Nephron (organoid): ENCODE measurements at regions not wholly inside any gene's neighbourhood (a gene's known extent, or its start where the extent isn't known, plus 50 kb on each side); places are given as distances from the start of the nearest gene placed in this dataset.

Experiments
- H3K27ac Mint-ChIP-seq, 3 experiments: 2 replicates each; pipeline ENCODE4 v1.8.0; 2020; ENCODE audit warnings: mixed read lengths in 3 of 3, mild to moderate bottlenecking in 2 of 3, moderate library complexity in 1 of 3
- H3K27me3 Mint-ChIP-seq: 2 replicates; pipeline ENCODE4 v1.8.0; 2021; ENCODE audit warnings: low read depth, mild to moderate bottlenecking, moderate library complexity, mixed read lengths
- H3K36me3 Mint-ChIP-seq: 2 replicates; pipeline ENCODE4 v1.8.0; 2020; ENCODE audit warnings: low read depth, mixed read lengths
- H3K4me1 Mint-ChIP-seq: 2 replicates; pipeline ENCODE4 v1.8.0; 2020; ENCODE audit warnings: mixed read lengths
- H3K4me3 Mint-ChIP-seq, 3 experiments: 2 replicates each; pipeline ENCODE4 v1.8.0; 2020; ENCODE audit warnings: mild to moderate bottlenecking in 3 of 3, mixed read lengths in 3 of 3, moderate library complexity in 2 of 3
- H3K9me3 Mint-ChIP-seq: 2 replicates; pipeline ENCODE4 v1.8.0; 2020; ENCODE audit warnings: mixed read lengths
- TF ChIP-seq, protein P1 (sequence below), 3 experiments: fragments of 200-600 bp; sonication (generic); IDR thresholded peaks; one replicate each; pipeline ENCODE4 v1.5.0; 2021; ENCODE audit warnings: antibody characterized with exemption in 3 of 3; ENCODE audit not compliant: unreplicated experiment in 3 of 3

DNA sequence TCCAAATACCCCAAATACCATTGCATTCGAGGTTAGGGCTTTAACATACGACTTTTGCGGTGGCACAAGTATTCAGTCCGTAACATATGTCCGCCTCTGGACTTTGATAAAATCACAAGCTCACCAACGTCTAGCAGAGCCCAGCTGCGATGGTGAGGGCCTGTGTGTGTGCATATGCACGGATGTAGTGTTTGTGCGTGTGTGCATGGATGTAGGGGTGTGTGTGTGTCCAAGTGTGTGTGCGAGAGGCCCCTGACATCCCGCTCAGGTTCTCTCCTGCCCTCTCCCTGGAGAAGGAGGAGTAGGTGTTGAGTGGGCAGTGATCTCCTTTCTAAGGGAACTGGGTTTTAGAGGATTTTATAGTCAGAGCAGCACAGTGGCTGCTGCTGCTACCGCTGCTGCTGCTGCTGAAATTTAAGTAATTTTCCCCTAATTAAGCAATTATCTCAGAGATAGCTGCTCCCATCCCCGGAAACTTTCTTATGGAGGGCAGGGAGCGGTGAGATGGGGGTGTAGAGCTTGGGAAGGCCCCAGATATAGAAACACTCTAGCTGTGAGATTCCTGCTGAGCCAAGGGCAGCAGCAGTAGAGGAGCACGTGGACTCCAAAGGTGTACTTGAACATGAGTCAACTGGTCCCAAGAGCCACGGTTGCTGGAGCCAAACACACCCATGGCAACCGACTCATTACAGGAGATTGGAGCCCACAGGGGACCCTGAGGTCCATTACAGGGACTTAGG is 121.7 kb upstream of the SDK2 start:
- no peak overlapping the region for H3K4me3 Mint-ChIP-seq
- H3K36me3 Mint-ChIP-seq: no peaks in the 10 kb centered on the region
- H3K27ac Mint-ChIP-seq: no peak overlapping the region
- peaks cover 44% of the 10 kb centered on the region for H3K4me1 Mint-ChIP-seq
- TF ChIP-seq, protein P1, sequence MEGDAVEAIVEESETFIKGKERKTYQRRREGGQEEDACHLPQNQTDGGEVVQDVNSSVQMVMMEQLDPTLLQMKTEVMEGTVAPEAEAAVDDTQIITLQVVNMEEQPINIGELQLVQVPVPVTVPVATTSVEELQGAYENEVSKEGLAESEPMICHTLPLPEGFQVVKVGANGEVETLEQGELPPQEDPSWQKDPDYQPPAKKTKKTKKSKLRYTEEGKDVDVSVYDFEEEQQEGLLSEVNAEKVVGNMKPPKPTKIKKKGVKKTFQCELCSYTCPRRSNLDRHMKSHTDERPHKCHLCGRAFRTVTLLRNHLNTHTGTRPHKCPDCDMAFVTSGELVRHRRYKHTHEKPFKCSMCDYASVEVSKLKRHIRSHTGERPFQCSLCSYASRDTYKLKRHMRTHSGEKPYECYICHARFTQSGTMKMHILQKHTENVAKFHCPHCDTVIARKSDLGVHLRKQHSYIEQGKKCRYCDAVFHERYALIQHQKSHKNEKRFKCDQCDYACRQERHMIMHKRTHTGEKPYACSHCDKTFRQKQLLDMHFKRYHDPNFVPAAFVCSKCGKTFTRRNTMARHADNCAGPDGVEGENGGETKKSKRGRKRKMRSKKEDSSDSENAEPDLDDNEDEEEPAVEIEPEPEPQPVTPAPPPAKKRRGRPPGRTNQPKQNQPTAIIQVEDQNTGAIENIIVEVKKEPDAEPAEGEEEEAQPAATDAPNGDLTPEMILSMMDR (IDR thresholded peaks at IDR 0.05; ENCODE audit: unreplicated experiment in 3 of 3): no peak
- H3K9me3 Mint-ChIP-seq: no peaks in the 10 kb centered on the region
- H3K27me3 Mint-ChIP-seq: peaks cover 46% of the 10 kb centered on the region

DNA sequence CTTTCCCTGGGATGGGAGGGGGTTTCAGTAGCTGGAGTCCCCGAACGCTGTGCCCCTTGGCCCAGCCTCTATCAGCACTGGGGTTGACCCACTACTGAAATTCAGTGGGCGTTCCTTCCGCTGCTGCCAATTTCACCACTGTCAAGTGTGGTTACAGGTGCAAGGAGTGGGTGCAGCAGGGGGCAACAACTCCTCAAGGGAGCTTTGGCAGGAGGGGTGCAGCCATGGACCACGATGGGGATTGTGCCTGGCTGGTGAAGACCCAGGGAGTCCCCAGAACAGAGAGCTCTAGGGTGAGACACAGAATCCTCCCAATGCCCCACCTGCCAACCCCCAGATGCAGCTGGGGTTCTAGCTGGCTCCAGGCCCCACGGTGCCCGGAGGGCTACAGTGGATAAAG is 123.5 kb upstream of the SDK2 start:
- H3K9me3 Mint-ChIP-seq: no peaks in the 10 kb centered on the region
- no peak overlapping the region for H3K4me3 Mint-ChIP-seq
- H3K36me3 Mint-ChIP-seq: no peaks in the 10 kb centered on the region
- H3K27me3 Mint-ChIP-seq: peaks cover 49% of the 10 kb centered on the region
- peaks cover 48% of the 10 kb centered on the region for H3K4me1 Mint-ChIP-seq
- TF ChIP-seq, protein P1 (IDR thresholded peaks at IDR 0.05; ENCODE audit: unreplicated experiment in 3 of 3): no peak
- no peak overlapping the region for H3K27ac Mint-ChIP-seq

DNA sequence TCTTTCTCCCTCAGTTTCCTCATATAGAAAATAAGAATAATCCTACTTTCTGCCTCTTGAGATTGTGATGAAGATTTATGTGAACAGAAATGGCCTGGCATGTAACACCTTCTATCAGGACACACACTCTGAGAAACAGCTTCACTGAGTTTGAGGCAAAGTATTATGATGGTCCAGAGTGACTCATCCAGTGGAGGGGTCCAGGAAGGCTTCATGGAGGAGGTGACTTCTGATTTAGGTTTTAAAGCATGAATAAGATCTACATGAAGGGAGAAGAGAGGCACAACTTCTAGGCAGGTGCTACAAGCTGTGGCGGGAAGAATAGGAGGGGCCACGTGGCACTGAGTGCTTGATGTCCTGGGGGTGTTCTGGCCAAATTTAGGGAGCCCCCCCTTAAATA is 124.4 kb upstream of the SDK2 start:
- Mint-ChIP-seq H3K4me1 (peaks cover 48% of the 10 kb centered on the region), H3K9me3 (no peaks in the 10 kb centered on the region), H3K27ac (no peak overlapping the region), H3K27me3 (peaks cover 52% of the 10 kb centered on the region), H3K4me3 (no peak overlapping the region), H3K36me3 (no peaks in the 10 kb centered on the region)
- TF ChIP-seq, protein P1 (IDR thresholded peaks at IDR 0.05; ENCODE audit: unreplicated experiment in 3 of 3): no peak

DNA sequence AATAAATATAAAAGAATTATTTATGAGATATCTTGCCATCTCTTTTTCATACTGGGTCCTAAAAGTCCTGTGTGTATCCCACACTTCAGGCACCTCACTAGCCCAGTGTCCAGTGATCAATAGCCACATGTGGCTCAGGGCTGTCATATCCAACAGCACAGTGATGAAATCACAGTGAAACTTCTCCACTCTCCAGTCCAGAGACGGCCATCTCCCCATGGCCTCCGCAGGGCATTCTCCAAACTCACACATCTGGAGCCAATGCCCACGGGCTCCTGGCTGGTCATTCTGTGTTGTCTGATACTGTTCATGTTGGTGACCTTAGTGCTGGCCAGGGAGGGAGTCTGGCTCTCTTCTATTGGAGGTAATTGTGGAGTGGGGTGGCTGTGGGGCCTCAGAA is 125.2 kb upstream of the SDK2 start:
- Mint-ChIP-seq H3K9me3 (no peaks in the 10 kb centered on the region), H3K27ac (no peak overlapping the region), H3K27me3 (peaks cover 53% of the 10 kb centered on the region), H3K4me1 (peaks cover 49% of the 10 kb centered on the region), H3K4me3 (no peak overlapping the region), H3K36me3 (no peaks in the 10 kb centered on the region)
- TF ChIP-seq, protein P1 (IDR thresholded peaks at IDR 0.05; ENCODE audit: unreplicated experiment in 3 of 3): no peak

DNA sequence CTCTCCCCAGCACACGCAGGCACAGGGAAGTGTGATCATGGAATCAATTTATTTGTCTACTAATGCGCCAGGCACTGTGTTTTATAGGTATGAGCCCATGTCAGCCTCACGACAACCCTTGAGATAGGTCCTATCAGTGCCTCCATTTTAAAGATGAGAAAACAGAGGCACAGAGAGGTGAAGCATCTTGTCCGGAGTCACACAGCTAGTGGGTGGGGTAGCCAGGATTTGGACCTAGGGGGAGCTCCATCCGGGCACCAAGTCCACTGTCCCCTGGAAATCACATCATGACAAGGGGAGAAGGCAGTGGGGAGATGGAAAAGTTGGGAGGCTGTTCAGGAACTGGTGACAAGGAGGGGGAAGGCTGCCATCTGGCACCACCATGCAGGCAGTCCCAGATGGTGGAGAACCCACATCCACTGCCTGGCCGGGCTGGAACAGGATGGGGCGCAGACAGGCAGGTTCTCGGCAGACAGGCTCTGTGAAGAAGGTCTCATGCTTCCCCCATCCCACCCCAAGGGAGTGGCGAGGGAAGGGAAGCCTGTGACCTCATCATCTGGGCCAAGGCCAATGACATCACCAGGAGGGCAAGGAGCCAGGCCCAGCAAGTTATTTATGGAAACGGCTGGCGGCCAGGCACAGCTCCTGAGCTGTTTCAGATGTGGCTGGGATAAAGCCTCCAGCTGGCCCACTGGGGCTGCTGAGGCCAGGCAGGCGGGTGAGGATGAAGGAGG is 126.0 kb upstream of the SDK2 start:
- peak overlapping the region in 1 of 3 experiments; percentile 7 for H3K4me3 Mint-ChIP-seq
- no peaks in the 10 kb centered on the region for H3K36me3 Mint-ChIP-seq
- H3K4me1 Mint-ChIP-seq: peaks cover 56% of the 10 kb centered on the region
- H3K27me3 Mint-ChIP-seq: peaks cover 61% of the 10 kb centered on the region
- peak overlapping the region in 1 of 3 experiments; percentile 67 for H3K27ac Mint-ChIP-seq
- no peaks in the 10 kb centered on the region for H3K9me3 Mint-ChIP-seq
- TF ChIP-seq, protein P1 (IDR thresholded peaks at IDR 0.05; ENCODE audit: unreplicated experiment in 3 of 3): no peak
